ENCODE measurements at regions not wholly inside any gene's neighbourhood (a gene's known extent, or its start where the extent isn't known, plus 50 kb on each side); places are given as distances from the start of the nearest gene placed in this dataset.

GRCh38 chrX:131821945-131822622 lies 201.0 kb upstream of the STK26 start:
- no peak for TF ChIP-seq CTCF (IDR thresholded peaks at IDR 0.05; ENCODE audit: insufficient read depth, low read length)
- TF ChIP-seq POLR2AphosphoS5 (IDR thresholded peaks at IDR 0.05; ENCODE audit: low read depth): no peak
